ENCODE measurements at regions not wholly inside any gene's neighbourhood (a gene's known extent, or its start where the extent isn't known, plus 50 kb on each side); places are given as distances from the start of the nearest gene placed in this dataset.

- TF ChIP-seq POLR2A (IDR thresholded peaks at IDR 0.05), result no peak
- TF ChIP-seq CTCF (IDR thresholded peaks at IDR 0.05), result no peak
These were observed 410.3 kb downstream of the PLOD2 start for GRCh38 chr3:145750657-145751056.
